ENCODE measurements at regions not wholly inside any gene's neighbourhood (a gene's known extent, or its start where the extent isn't known, plus 50 kb on each side); places are given as distances from the start of the nearest gene placed in this dataset.
"Not testable (repeated sequence)": the region's sequence is repeated elsewhere in the genome, so short reads cannot be mapped to it uniquely, and the experiment has no call there.

- 85 to 87% methylated on average over 2 of the region's 2 CpGs for WGBS, 2 donors
- Histone ChIP-seq H3K27me3 (no peaks in the 10 kb centered on the region), H3K4me3 (replicated peaks in 1 of 3) (no peak overlapping the region), H3K4me1 (no peaks in the 10 kb centered on the region), H3K9me3 (no peaks in the 10 kb centered on the region), H3K36me3 (no peaks in the 10 kb centered on the region), H3K27ac (no peak overlapping the region)
- intact Hi-C loops (cut with DNase I) = no loop called here
- TF ChIP-seq CTCF (IDR thresholded peaks at IDR 0.05) = no peak
- no peak for TF ChIP-seq POLR2A (IDR thresholded peaks at IDR 0.05)
- no peak for DNase-seq
Measured at GRCh38 chr13:56168581-56168980, 972.1 kb upstream of the PRR20A start.

- Histone ChIP-seq H3K27ac (no peak overlapping the region), H3K36me3 (no peaks in the 10 kb centered on the region), H3K9me3 (no peaks in the 10 kb centered on the region), H3K4me1 (no peaks in the 10 kb centered on the region), H3K4me3 (replicated peaks in 1 of 3) (no peak overlapping the region), H3K27me3 (no peaks in the 10 kb centered on the region)
- intact Hi-C loops (cut with DNase I) = no loop called here
- TF ChIP-seq POLR2A (IDR thresholded peaks at IDR 0.05) (no peak), CTCF (IDR thresholded peaks at IDR 0.05) (no peak)
- 58 to 65% methylated on average over 2 of the region's 2 CpGs for WGBS, 2 donors
- no peak for DNase-seq
Measured at GRCh38 chr13:56173346-56173745, 967.4 kb upstream of the PRR20A start.

GRCh38 chr13:56182598-56182997 is 958.1 kb upstream of the PRR20A start:
- TF ChIP-seq POLR2A (IDR thresholded peaks at IDR 0.05) = no peak
- TF ChIP-seq CTCF (IDR thresholded peaks at IDR 0.05) = no peak
- H3K9me3 ChIP-seq = no peaks in the 10 kb centered on the region
- no peaks in the 10 kb centered on the region for H3K27me3 ChIP-seq
- no peaks in the 10 kb centered on the region for H3K36me3 ChIP-seq
- H3K4me3 ChIP-seq (replicated peaks in 1 of 3) = no peak overlapping the region
- no peak for DNase-seq
- H3K27ac ChIP-seq = no peak overlapping the region
- H3K4me1 ChIP-seq = no peaks in the 10 kb centered on the region
- 79 to 86% methylated on average over 1 to 2 of the region's 3 CpGs for WGBS, 2 donors
- intact Hi-C loops (cut with DNase I) = no loop called here

GRCh38 chr13:56187331-56187730 is 953.4 kb upstream of the PRR20A start:
- WGBS, 2 donors = 94% methylated on average over 5 to 15 of the region's 15 CpGs
- TF ChIP-seq CTCF (IDR thresholded peaks at IDR 0.05) (no peak), POLR2A (IDR thresholded peaks at IDR 0.05) (no peak)
- DNase-seq = no peak
- Histone ChIP-seq H3K4me3 (replicated peaks in 1 of 3) (no peak overlapping the region), H3K36me3 (no peaks in the 10 kb centered on the region), H3K27me3 (no peaks in the 10 kb centered on the region), H3K27ac (no peak overlapping the region), H3K9me3 (no peaks in the 10 kb centered on the region), H3K4me1 (no peaks in the 10 kb centered on the region)
- intact Hi-C loops (cut with DNase I) = no loop called here

GRCh38 chr13:56188582-56188981 is 952.1 kb upstream of the PRR20A start:
- H3K4me3 ChIP-seq (replicated peaks in 1 of 3); H3K27me3 ChIP-seq; H3K36me3 ChIP-seq; intact Hi-C loops (cut with DNase I); DNase-seq; H3K9me3 ChIP-seq; H3K27ac ChIP-seq; H3K4me1 ChIP-seq: not testable (repeated sequence)
- 86 to 96% methylated on average over 6 of the region's 6 CpGs for WGBS, 2 donors

GRCh38 chr13:56189439-56189838 is 951.3 kb upstream of the PRR20A start:
- WGBS, 2 donors = 72 to 94% methylated on average over 1 of the region's 1 CpG
- Histone ChIP-seq H3K4me3 (replicated peaks in 1 of 3) (no peak overlapping the region), H3K9me3 (no peaks in the 10 kb centered on the region), H3K36me3 (no peaks in the 10 kb centered on the region), H3K27ac (no peak overlapping the region), H3K27me3 (no peaks in the 10 kb centered on the region), H3K4me1 (no peaks in the 10 kb centered on the region)
- TF ChIP-seq POLR2A (IDR thresholded peaks at IDR 0.05) (no peak), CTCF (IDR thresholded peaks at IDR 0.05) (no peak)
- intact Hi-C loops (cut with DNase I) = no loop called here
- DNase-seq = no peak

All from thyroid gland (tissue), 4 donors.